H1 (cell line): ENCODE measurements at regions not wholly inside any gene's neighbourhood (a gene's known extent, or its start where the extent isn't known, plus 50 kb on each side); places are given as distances from the start of the nearest gene placed in this dataset.

Source experiments
- BCL11A ChIP-seq, 2 experiments: IDR thresholded peaks; one replicate each; pipeline ENCODE4 v1.6.1; 2011; ENCODE audit warnings: low read depth in 2 of 2, low read length in 2 of 2, mild to moderate bottlenecking in 2 of 2
- KDM4A ChIP-seq: IDR thresholded peaks from one replicate; pipeline ENCODE4 v1.7.1; 2012; ENCODE audit warnings: low read depth, mild to moderate bottlenecking, moderate library complexity, low read length, inconsistent platforms; ENCODE audit not compliant: severe bottlenecking
- TBP ChIP-seq: IDR thresholded peaks from 2 replicates; pipeline ENCODE4 v1.6.1; 2011; ENCODE audit warnings: low read depth, low read length, improper control_type of control experiment

- no peak for TF ChIP-seq TBP
- TF ChIP-seq KDM4A = no peak
- no peak for TF ChIP-seq BCL11A (IDR thresholded peaks at IDR 0.05; ENCODE audit: low read depth in 2 of 2, low read length in 2 of 2)
- TF ChIP-seq, all 59 proteins: peak for 0
Measured at GRCh38 chr2:234254783-234255521, 204.4 kb downstream of the SPP2 start (continued).
